NT2/D1 (cell line): ENCODE measurements at regions not wholly inside any gene's neighbourhood (a gene's known extent, or its start where the extent isn't known, plus 50 kb on each side); places are given as distances from the start of the nearest gene placed in this dataset.

Experiments used
- YY1 ChIP-seq: IDR thresholded peaks from 2 replicates; pipeline ENCODE4 v1.6.1; 2011; ENCODE audit not compliant: insufficient read length, insufficient read depth
- ZNF274 ChIP-seq: IDR thresholded peaks from 2 replicates; pipeline ENCODE4 v1.6.1; 2011; ENCODE audit warnings: mild to moderate bottlenecking, low read depth, low read length

- TF ChIP-seq YY1: no peak
- TF ChIP-seq ZNF274: no peak
Observed at GRCh38 chr14:57150449-57150848, 118.3 kb downstream of the EXOC5 start.
